Thyroid gland (tissue), 4 donors: ENCODE measurements at regions not wholly inside any gene's neighbourhood (a gene's known extent, or its start where the extent isn't known, plus 50 kb on each side); places are given as distances from the start of the nearest gene placed in this dataset.
"Not testable (repeated sequence)": the region's sequence is repeated elsewhere in the genome, so short reads cannot be mapped to it uniquely, and the experiment has no call there.

Experiments
- CTCF ChIP-seq, 6 experiments: fragments of 200-600 bp in 3 of 6; fragments of 450-650 bp in 3 of 6; sonication (generic) in 3 of 6; IDR thresholded peaks; one replicate each; pipeline ENCODE4 v1.5.1; 2016 to 2019; ENCODE audit warnings: antibody characterized with exemption in 6 of 6, mild to moderate bottlenecking in 2 of 6, inconsistent platforms in 1 of 6, moderate library complexity in 1 of 6
- POLR2A ChIP-seq, 2 donors: fragments of 450-650 bp; IDR thresholded peaks; one replicate each; pipeline ENCODE4 v1.6.1; 2017; ENCODE audit warnings: antibody characterized with exemption in 2 of 2, mild to moderate bottlenecking in 2 of 2, moderate library complexity in 1 of 2

GRCh38 chr10:46665536-46665935 is 86.6 kb downstream of the SYT15 start:
- not testable (repeated sequence) for TF ChIP-seq CTCF, POLR2A (IDR thresholded peaks at IDR 0.05)
